Body of pancreas (tissue), 4 donors: ENCODE measurements at regions not wholly inside any gene's neighbourhood (a gene's known extent, or its start where the extent isn't known, plus 50 kb on each side); places are given as distances from the start of the nearest gene placed in this dataset.

ENCODE experiments used
- POLR2A ChIP-seq, 3 donors: fragments of 450-650 bp; IDR thresholded peaks; one replicate each; pipeline ENCODE4 v1.6.1; 2016; ENCODE audit warnings: antibody characterized with exemption in 3 of 3, mild to moderate bottlenecking in 2 of 3
- TF ChIP-seq, protein P1 (sequence below), 7 experiments: fragments of 450-650 bp in 4 of 7; fragments of 200-600 bp in 3 of 7; sonication (generic) in 3 of 7; IDR thresholded peaks; one replicate each; pipeline ENCODE4 v1.5.1; 2016 to 2019; ENCODE audit warnings: antibody characterized with exemption in 7 of 7

DNA sequence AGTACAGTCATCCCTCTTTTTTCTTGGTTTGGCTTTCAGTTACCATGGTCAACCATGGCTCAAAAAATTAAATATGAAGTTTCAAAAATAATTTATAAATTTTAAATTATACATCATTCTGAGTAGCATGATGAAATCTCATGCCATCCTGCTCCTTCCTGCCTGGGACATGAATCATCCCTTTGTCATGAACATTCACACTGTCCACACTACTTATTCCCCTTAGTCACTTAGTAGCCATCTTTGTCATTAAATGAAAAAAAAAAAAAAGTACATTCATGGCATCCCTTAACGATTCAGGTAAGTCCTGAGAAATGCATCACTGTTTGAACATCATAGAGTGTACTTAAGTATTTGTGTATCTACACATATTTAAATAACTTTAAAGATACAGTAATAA lies 1046.3 kb downstream of the ROBO2 start:
- TF ChIP-seq, protein P1, sequence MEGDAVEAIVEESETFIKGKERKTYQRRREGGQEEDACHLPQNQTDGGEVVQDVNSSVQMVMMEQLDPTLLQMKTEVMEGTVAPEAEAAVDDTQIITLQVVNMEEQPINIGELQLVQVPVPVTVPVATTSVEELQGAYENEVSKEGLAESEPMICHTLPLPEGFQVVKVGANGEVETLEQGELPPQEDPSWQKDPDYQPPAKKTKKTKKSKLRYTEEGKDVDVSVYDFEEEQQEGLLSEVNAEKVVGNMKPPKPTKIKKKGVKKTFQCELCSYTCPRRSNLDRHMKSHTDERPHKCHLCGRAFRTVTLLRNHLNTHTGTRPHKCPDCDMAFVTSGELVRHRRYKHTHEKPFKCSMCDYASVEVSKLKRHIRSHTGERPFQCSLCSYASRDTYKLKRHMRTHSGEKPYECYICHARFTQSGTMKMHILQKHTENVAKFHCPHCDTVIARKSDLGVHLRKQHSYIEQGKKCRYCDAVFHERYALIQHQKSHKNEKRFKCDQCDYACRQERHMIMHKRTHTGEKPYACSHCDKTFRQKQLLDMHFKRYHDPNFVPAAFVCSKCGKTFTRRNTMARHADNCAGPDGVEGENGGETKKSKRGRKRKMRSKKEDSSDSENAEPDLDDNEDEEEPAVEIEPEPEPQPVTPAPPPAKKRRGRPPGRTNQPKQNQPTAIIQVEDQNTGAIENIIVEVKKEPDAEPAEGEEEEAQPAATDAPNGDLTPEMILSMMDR (IDR thresholded peaks at IDR 0.05), result no peak
- TF ChIP-seq POLR2A (IDR thresholded peaks at IDR 0.05), result no peak
